Retinal pigment epithelial cell (primary cell): ENCODE measurements at regions not wholly inside any gene's neighbourhood (a gene's known extent, or its start where the extent isn't known, plus 50 kb on each side); places are given as distances from the start of the nearest gene placed in this dataset.
A peak's percentile ranks its signal among the peaks of the same experiment; 100 is the strongest.

ENCODE experiments used
- DNase-seq: peaks from one replicate; pipeline ENCODE4 v3.0.0-alpha.2; 2010; ENCODE audit warnings: low read depth
- H3K4me3 ChIP-seq: 2 replicates; pipeline ENCODE4 v1.5.1; 2011; ENCODE audit warnings: mild to moderate bottlenecking, low read length, control low read depth, moderate library complexity
- CTCF ChIP-seq: conservative IDR thresholded peaks from 2 replicates; pipeline ENCODE4 v1.5.1; 2011; ENCODE audit warnings: low read depth, low read length, control low read depth, inconsistent platforms

- DNase-seq: no peak
- TF ChIP-seq CTCF: no peak
- H3K4me3 ChIP-seq: no peak overlapping the region
These were observed 137.0 kb upstream of the ZNF236 start for GRCh38 chr18:76685402-76685801.

- TF ChIP-seq CTCF: no peak
- H3K4me3 ChIP-seq: no peak overlapping the region
- no peak for DNase-seq
These were observed 138.1 kb upstream of the ZNF236 start for GRCh38 chr18:76684265-76684664.

- no peak for DNase-seq
- no peak for TF ChIP-seq CTCF
- H3K4me3 ChIP-seq: no peak overlapping the region
These were observed 142.4 kb upstream of the ZNF236 start for GRCh38 chr18:76679945-76680344.

- DNase-seq: no peak
- peak; percentile 28 for TF ChIP-seq CTCF
These were observed 143.1 kb upstream of the ZNF236 start for GRCh38 chr18:76679259-76679658.

GRCh38 chr18:76678248-76678647 lies 144.1 kb upstream of the ZNF236 start:
- no peak overlapping the region for H3K4me3 ChIP-seq
- no peak for TF ChIP-seq CTCF
- DNase-seq: no peak

More at GRCh38 chr18:76679259-76679658, 143.1 kb upstream of the ZNF236 start:
- no peak overlapping the region for H3K4me3 ChIP-seq

GRCh38 chr18:76674596-76674995 lies 147.8 kb upstream of the ZNF236 start:
- no peak for TF ChIP-seq CTCF
- no peak overlapping the region for H3K4me3 ChIP-seq
- no peak for DNase-seq

GRCh38 chr18:76673281-76674185 lies 148.8 kb upstream of the ZNF236 start:
- no peak for TF ChIP-seq CTCF
- DNase-seq: no peak
- no peak overlapping the region for H3K4me3 ChIP-seq
